Vagina (tissue), 2 donors: ENCODE measurements at regions not wholly inside any gene's neighbourhood (a gene's known extent, or its start where the extent isn't known, plus 50 kb on each side); places are given as distances from the start of the nearest gene placed in this dataset.

Experiments
- POLR2A ChIP-seq, 2 donors: fragments of 450-650 bp; IDR thresholded peaks; one replicate each; pipeline ENCODE4 v1.6.1; 2017; ENCODE audit warnings: antibody characterized with exemption in 2 of 2, mild to moderate bottlenecking in 2 of 2, moderate library complexity in 2 of 2
- POLR2AphosphoS5 ChIP-seq, 2 donors: sonication (generic); formaldehyde crosslinking; IDR thresholded peaks; one replicate each; pipeline ENCODE4 v1.9.0; 2017; ENCODE audit warnings: antibody characterized with exemption in 2 of 2, mild to moderate bottlenecking in 2 of 2, low read depth in 1 of 2; ENCODE audit not compliant: insufficient read depth in 1 of 2
- TF ChIP-seq, protein P1 (sequence below), 3 experiments: fragments of 450-650 bp in 2 of 3; fragments of 200-600 bp in 1 of 3; sonication (generic) in 1 of 3; IDR thresholded peaks; one replicate each; pipeline ENCODE4 v1.5.1; 2017 to 2019; ENCODE audit warnings: antibody characterized with exemption in 3 of 3, mild to moderate bottlenecking in 2 of 3, moderate library complexity in 2 of 3

DNA sequence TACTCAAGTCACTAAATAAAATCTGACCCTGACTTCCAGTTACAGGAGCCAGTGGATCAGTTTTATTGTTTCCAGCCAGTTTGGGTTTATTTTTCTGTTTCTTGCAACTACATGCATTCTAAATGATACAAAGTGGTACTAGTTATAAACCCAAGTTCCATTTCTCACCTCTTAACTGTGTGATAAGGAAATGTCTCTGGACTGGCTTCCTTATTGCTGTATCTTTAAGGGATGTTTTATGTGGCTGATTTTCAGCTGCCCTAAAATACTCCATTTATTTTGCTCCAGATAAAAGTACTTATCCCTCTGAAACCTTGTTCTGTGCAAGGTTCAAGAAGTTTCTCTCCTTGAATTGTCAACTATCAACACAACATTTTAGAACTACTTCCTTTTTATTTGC is 107.9 kb upstream of the DLX2 start:
- TF ChIP-seq, protein P1, sequence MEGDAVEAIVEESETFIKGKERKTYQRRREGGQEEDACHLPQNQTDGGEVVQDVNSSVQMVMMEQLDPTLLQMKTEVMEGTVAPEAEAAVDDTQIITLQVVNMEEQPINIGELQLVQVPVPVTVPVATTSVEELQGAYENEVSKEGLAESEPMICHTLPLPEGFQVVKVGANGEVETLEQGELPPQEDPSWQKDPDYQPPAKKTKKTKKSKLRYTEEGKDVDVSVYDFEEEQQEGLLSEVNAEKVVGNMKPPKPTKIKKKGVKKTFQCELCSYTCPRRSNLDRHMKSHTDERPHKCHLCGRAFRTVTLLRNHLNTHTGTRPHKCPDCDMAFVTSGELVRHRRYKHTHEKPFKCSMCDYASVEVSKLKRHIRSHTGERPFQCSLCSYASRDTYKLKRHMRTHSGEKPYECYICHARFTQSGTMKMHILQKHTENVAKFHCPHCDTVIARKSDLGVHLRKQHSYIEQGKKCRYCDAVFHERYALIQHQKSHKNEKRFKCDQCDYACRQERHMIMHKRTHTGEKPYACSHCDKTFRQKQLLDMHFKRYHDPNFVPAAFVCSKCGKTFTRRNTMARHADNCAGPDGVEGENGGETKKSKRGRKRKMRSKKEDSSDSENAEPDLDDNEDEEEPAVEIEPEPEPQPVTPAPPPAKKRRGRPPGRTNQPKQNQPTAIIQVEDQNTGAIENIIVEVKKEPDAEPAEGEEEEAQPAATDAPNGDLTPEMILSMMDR (IDR thresholded peaks at IDR 0.05), result no peak
- TF ChIP-seq POLR2A (IDR thresholded peaks at IDR 0.05) (no peak), POLR2AphosphoS5 (IDR thresholded peaks at IDR 0.05; ENCODE audit: insufficient read depth in 1 of 2, low read depth in 1 of 2) (no peak)
